Lower lobe of right lung (tissue), 2 donors: ENCODE measurements at regions not wholly inside any gene's neighbourhood (a gene's known extent, or its start where the extent isn't known, plus 50 kb on each side); places are given as distances from the start of the nearest gene placed in this dataset.

Source experiments
- ATAC-seq, 2 donors: fragments of 200-7000 bp; cut with Tn5 transposase; one replicate each; pipeline ENCODE4 v1.9.1; 2020 to 2022; ENCODE audit warnings: mild to moderate bottlenecking in 2 of 2, moderate library complexity in 2 of 2
- DNase-seq: peaks from one replicate; pipeline ENCODE4 v3.0.0-alpha.2; 2020
- H3K27ac ChIP-seq: fragments of 200-600 bp; one replicate; pipeline ENCODE4 v1.8.0; 2022
- H3K27me3 ChIP-seq: fragments of 200-600 bp; one replicate; pipeline ENCODE4 v1.8.0; 2022; ENCODE audit warnings: low read depth
- H3K36me3 ChIP-seq: fragments of 200-600 bp; one replicate; pipeline ENCODE4 v1.8.0; 2022; ENCODE audit warnings: mild to moderate bottlenecking
- H3K4me1 ChIP-seq: fragments of 200-600 bp; one replicate; pipeline ENCODE4 v1.8.0; 2022
- H3K4me3 ChIP-seq: fragments of 200-600 bp; one replicate; pipeline ENCODE4 v1.8.0; 2022; ENCODE audit warnings: mild to moderate bottlenecking
- H3K9me3 ChIP-seq: fragments of 200-600 bp; one replicate; pipeline ENCODE4 v1.8.0; 2022
- intact Hi-C: fragments of 100-400 bp; cut with DNase I; formaldehyde crosslinking; loops from one replicate; pipeline ENCODE4 v1.11.0; 2022
- TF ChIP-seq, protein P1 (sequence below): fragments of 200-600 bp; IDR thresholded peaks from one replicate; pipeline ENCODE4 v1.8.0; 2022; ENCODE audit warnings: antibody characterized with exemption, mild to moderate bottlenecking
- donor health status: DM: no; HTN: yes; CAD: no; lungs with severe emphysema.

DNA sequence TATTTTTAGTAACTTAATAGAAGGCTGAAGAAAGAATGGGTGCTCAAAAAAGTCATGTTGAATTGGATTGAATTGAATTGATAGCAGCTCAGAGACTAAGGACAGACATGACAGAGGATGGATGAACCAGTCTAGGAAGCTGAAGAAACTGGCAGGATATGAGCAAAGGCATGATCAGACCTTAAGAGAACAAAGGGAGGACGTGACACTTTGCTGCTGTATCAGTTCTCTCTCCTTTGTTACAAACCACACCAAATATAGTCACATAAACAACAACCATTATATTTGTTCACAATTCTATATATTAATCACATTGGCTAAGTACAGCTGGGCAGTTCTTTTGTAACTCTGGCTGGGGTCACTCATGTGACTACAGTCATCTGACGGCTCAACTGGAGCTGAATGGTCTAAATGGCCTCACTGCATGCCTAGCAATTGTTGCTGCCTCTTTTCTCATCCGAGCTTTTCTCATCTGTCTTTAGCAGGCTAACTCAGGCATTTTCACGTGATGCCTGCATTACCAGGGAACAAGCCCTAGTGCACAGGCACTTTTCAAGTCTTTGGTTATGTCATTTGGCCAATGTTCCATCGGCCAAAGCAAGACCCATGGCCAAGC is 355.0 kb downstream of the ETNK1 start:
- Histone ChIP-seq H3K4me3 (no peak overlapping the region), H3K4me1 (peaks cover 4% of the 10 kb centered on the region), H3K9me3 (no peaks in the 10 kb centered on the region), H3K27ac (no peak overlapping the region), H3K36me3 (no peaks in the 10 kb centered on the region), H3K27me3 (no peaks in the 10 kb centered on the region)
- DNase-seq, result no peak
- intact Hi-C loops, result no loop called here
- no peak for ATAC-seq
- TF ChIP-seq, protein P1, sequence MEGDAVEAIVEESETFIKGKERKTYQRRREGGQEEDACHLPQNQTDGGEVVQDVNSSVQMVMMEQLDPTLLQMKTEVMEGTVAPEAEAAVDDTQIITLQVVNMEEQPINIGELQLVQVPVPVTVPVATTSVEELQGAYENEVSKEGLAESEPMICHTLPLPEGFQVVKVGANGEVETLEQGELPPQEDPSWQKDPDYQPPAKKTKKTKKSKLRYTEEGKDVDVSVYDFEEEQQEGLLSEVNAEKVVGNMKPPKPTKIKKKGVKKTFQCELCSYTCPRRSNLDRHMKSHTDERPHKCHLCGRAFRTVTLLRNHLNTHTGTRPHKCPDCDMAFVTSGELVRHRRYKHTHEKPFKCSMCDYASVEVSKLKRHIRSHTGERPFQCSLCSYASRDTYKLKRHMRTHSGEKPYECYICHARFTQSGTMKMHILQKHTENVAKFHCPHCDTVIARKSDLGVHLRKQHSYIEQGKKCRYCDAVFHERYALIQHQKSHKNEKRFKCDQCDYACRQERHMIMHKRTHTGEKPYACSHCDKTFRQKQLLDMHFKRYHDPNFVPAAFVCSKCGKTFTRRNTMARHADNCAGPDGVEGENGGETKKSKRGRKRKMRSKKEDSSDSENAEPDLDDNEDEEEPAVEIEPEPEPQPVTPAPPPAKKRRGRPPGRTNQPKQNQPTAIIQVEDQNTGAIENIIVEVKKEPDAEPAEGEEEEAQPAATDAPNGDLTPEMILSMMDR, result no peak

- ATAC-seq (no peak), DNase-seq (no peak)
- no peaks in the 10 kb centered on the region for H3K36me3 ChIP-seq
- TF ChIP-seq, protein P1, result no peak
- H3K9me3 ChIP-seq, result no peaks in the 10 kb centered on the region
- peaks cover 4% of the 10 kb centered on the region for H3K4me1 ChIP-seq
- intact Hi-C loops, result no loop called here
- no peak overlapping the region for H3K27ac ChIP-seq
- no peaks in the 10 kb centered on the region for H3K27me3 ChIP-seq
- H3K4me3 ChIP-seq, result no peak overlapping the region
Measured at GRCh38 chr12:22981711-22982110, 356.7 kb downstream of the ETNK1 start.

DNA sequence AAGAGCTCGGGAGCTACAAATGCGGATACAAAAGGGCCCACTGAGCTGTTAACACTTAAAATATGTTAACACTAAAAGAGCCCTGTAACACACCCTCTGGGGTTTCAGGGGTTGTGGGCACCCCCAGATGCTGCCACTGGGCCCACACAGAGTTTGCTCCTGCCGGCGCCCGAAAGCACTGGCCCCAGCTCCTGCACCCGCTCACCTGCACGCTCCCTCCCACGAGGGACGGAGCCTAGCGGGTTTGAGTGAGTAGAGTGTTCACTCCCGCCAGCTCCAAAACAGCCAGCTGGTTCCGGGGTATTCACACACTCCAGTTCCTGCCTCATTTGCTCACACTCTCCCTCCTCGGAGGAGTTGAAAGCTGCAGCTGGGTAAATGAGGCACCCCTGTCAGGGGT is 357.7 kb downstream of the ETNK1 start:
- H3K4me1 ChIP-seq, result peaks cover 4% of the 10 kb centered on the region
- H3K27me3 ChIP-seq, result no peaks in the 10 kb centered on the region
- TF ChIP-seq, protein P1, result no peak
- H3K27ac ChIP-seq, result no peak overlapping the region
- intact Hi-C loops, result no loop called here
- no peak for DNase-seq
- no peaks in the 10 kb centered on the region for H3K9me3 ChIP-seq
- ATAC-seq, result no peak
- H3K4me3 ChIP-seq, result no peak overlapping the region
- H3K36me3 ChIP-seq, result no peaks in the 10 kb centered on the region

- DNase-seq (no peak), ATAC-seq (no peak)
- Histone ChIP-seq H3K27ac (no peak overlapping the region), H3K4me1 (no peaks in the 10 kb centered on the region), H3K4me3 (no peak overlapping the region), H3K9me3 (no peaks in the 10 kb centered on the region), H3K36me3 (no peaks in the 10 kb centered on the region), H3K27me3 (no peaks in the 10 kb centered on the region)
- intact Hi-C loops, result no loop called here
- TF ChIP-seq, protein P1, result no peak
Measured at GRCh38 chr12:22986997-22987396, 362.0 kb downstream of the ETNK1 start.

GRCh38 chr12:22990501-22990900 is 365.5 kb downstream of the ETNK1 start:
- DNase-seq (no peak), ATAC-seq (no peak)
- Histone ChIP-seq H3K27ac (no peak overlapping the region), H3K4me1 (no peaks in the 10 kb centered on the region), H3K4me3 (no peak overlapping the region), H3K36me3 (no peaks in the 10 kb centered on the region), H3K27me3 (no peaks in the 10 kb centered on the region), H3K9me3 (no peaks in the 10 kb centered on the region)
- TF ChIP-seq, protein P1, result no peak
- intact Hi-C loops, result no loop called here
